Parathyroid adenoma (tissue), 2 donors: ENCODE measurements at regions not wholly inside any gene's neighbourhood (a gene's known extent, or its start where the extent isn't known, plus 50 kb on each side); places are given as distances from the start of the nearest gene placed in this dataset.

ENCODE experiments used
- H2AFZ ChIP-seq: fragments of 300-600 bp; sonication (generic); one replicate; pipeline ENCODE4 v1.7.0; 2017; ENCODE audit warnings: antibody characterized with exemption, mild to moderate bottlenecking
- H3K27ac ChIP-seq: fragments of 300-600 bp; sonication (generic); one replicate; pipeline ENCODE4 v1.7.0; 2017
- H3K27me3 ChIP-seq: fragments of 300-600 bp; sonication (generic); one replicate; pipeline ENCODE4 v1.7.0; 2017; ENCODE audit warnings: low read length; ENCODE audit not compliant: control insufficient read depth, insufficient read depth
- H3K36me3 ChIP-seq: fragments of 300-600 bp; sonication (generic); one replicate; pipeline ENCODE4 v1.7.0; 2017; ENCODE audit warnings: low read length; ENCODE audit not compliant: control insufficient read depth, insufficient read depth
- H3K4me1 ChIP-seq: fragments of 300-600 bp; sonication (generic); one replicate; pipeline ENCODE4 v1.7.0; 2017; ENCODE audit warnings: control low read depth
- H3K4me2 ChIP-seq: fragments of 300-600 bp; sonication (generic); one replicate; pipeline ENCODE4 v1.7.0; 2017; ENCODE audit warnings: low read length
- H3K4me3 ChIP-seq: fragments of 300-600 bp; sonication (generic); one replicate; pipeline ENCODE4 v1.7.0; 2017; ENCODE audit warnings: low read depth, low read length
- H3K79me2 ChIP-seq: fragments of 300-600 bp; sonication (generic); one replicate; pipeline ENCODE4 v1.7.0; 2017; ENCODE audit warnings: control low read depth
- H3K9ac ChIP-seq: fragments of 300-600 bp; sonication (generic); one replicate; pipeline ENCODE4 v1.7.0; 2017; ENCODE audit warnings: mild to moderate bottlenecking
- H3K9me3 ChIP-seq: fragments of 300-600 bp; sonication (generic); one replicate; pipeline ENCODE4 v1.7.0; 2017; ENCODE audit warnings: low read length; ENCODE audit not compliant: control insufficient read depth
- TF ChIP-seq, protein P1 (sequence below): fragments of 300-600 bp; sonication (generic); IDR thresholded peaks from one replicate; pipeline ENCODE4 v1.7.0; 2017; ENCODE audit warnings: antibody characterized with exemption, mild to moderate bottlenecking
- donor health status: primary hyperparathyroidism.

GRCh38 chr7:79619216-79619615 lies 165.7 kb upstream of the MAGI2 start:
- Histone ChIP-seq H2AFZ (no peak overlapping the region), H3K4me1 (no peaks in the 10 kb centered on the region), H3K79me2 (no peaks in the 10 kb centered on the region), H3K9me3 (no peaks in the 10 kb centered on the region), H3K27ac (no peak overlapping the region), H3K27me3 (no peaks in the 10 kb centered on the region), H3K36me3 (no peaks in the 10 kb centered on the region), H3K4me2 (no peak overlapping the region), H3K4me3 (no peak overlapping the region), H3K9ac (no peak overlapping the region)
- TF ChIP-seq, protein P1, sequence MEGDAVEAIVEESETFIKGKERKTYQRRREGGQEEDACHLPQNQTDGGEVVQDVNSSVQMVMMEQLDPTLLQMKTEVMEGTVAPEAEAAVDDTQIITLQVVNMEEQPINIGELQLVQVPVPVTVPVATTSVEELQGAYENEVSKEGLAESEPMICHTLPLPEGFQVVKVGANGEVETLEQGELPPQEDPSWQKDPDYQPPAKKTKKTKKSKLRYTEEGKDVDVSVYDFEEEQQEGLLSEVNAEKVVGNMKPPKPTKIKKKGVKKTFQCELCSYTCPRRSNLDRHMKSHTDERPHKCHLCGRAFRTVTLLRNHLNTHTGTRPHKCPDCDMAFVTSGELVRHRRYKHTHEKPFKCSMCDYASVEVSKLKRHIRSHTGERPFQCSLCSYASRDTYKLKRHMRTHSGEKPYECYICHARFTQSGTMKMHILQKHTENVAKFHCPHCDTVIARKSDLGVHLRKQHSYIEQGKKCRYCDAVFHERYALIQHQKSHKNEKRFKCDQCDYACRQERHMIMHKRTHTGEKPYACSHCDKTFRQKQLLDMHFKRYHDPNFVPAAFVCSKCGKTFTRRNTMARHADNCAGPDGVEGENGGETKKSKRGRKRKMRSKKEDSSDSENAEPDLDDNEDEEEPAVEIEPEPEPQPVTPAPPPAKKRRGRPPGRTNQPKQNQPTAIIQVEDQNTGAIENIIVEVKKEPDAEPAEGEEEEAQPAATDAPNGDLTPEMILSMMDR: no peak

DNA sequence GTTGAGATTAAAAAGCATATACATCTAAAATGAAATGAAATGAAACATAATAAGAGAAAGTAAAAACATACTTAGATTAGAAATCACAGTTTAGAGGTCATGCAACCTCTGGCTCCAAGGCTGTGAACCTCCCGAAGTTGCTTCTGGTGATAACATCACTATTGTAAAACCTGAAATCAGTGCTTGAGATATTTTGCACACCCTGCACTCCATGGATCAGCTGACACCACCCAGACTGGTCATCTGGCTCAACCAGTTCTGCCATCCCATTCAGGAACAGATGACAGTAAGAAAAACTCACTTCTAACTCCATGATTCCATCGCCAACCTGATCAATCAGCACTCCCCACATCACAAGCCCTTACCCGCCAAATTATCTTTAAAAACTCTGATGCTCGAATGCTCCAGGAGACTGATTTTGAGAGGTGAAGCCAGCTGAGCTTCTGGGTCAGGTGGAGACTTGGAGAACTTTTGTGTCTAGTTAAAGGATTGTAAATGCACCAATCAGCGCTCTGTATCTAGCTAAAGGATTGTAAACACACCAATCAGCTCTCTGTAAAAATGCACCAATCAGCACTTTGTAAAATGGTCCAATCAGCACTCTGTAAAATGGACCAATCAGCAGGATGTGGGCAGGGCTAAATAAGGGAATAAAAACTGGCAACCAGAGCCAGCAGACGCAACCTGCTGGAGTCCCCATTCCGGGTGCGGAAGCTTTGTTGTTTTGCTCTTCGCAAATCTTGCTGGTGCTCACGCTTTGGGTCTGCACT lies 162.6 kb upstream of the MAGI2 start:
- Histone ChIP-seq H3K4me2 (no peak overlapping the region), H3K4me1 (no peaks in the 10 kb centered on the region), H3K27me3 (no peaks in the 10 kb centered on the region), H3K4me3 (no peak overlapping the region), H3K36me3 (no peaks in the 10 kb centered on the region), H3K27ac (no peak overlapping the region), H3K79me2 (no peaks in the 10 kb centered on the region), H3K9ac (no peak overlapping the region), H2AFZ (no peak overlapping the region), H3K9me3 (no peaks in the 10 kb centered on the region)
- TF ChIP-seq, protein P1: no peak

DNA sequence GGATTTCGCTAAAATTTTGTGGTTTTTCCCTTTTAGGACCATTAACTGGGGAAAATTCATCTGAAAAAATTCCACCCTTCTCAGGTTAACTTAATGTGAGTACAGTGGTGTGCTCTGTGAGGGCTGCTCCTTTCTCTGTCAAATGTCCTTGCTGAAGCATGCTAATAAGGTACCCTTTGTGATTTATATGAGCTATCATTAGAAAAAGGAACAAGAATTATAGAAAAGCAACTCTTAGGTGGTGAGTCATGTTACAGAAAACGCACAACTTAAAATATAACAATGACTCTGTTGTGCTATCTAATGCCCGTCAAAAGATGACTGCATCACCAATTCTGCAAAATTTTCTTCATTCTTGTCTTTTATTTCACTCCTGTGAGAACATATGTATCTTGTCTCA lies 162.0 kb upstream of the MAGI2 start:
- no peak overlapping the region for H3K27ac ChIP-seq
- no peak overlapping the region for H3K4me3 ChIP-seq
- H3K79me2 ChIP-seq: no peaks in the 10 kb centered on the region
- H2AFZ ChIP-seq: no peak overlapping the region
- H3K4me2 ChIP-seq: no peak overlapping the region
- H3K36me3 ChIP-seq: no peaks in the 10 kb centered on the region
- H3K27me3 ChIP-seq: no peaks in the 10 kb centered on the region
- H3K9ac ChIP-seq: no peak overlapping the region
- TF ChIP-seq, protein P1: no peak
- H3K9me3 ChIP-seq: no peaks in the 10 kb centered on the region
- H3K4me1 ChIP-seq: no peaks in the 10 kb centered on the region

DNA sequence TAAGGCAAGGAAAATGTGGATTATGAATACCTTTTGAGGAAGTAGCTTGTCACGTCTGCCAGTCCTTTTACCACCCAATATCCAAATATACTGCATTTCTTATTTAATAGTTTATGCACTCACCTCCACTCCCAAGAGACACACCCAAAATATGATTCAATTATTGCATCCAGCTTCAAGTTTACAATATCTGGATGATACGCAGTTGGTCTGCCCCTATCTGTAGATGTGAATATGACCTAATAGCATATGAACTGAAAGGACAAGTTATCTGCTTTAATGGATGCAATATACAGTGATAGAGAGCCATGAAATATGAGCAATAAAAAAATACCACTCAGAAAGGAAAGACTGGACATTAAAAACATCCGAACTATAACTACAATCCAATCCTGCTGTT lies 159.4 kb upstream of the MAGI2 start:
- Histone ChIP-seq H3K4me1 (no peaks in the 10 kb centered on the region), H3K9ac (no peak overlapping the region), H3K36me3 (no peaks in the 10 kb centered on the region), H3K4me2 (no peak overlapping the region), H3K79me2 (no peaks in the 10 kb centered on the region), H3K4me3 (no peak overlapping the region), H3K27me3 (no peaks in the 10 kb centered on the region), H2AFZ (no peak overlapping the region), H3K9me3 (no peaks in the 10 kb centered on the region), H3K27ac (no peak overlapping the region)
- TF ChIP-seq, protein P1: no peak

- Histone ChIP-seq H3K79me2 (no peaks in the 10 kb centered on the region), H3K4me2 (no peak overlapping the region), H3K9ac (no peak overlapping the region), H3K4me1 (no peaks in the 10 kb centered on the region), H3K27ac (no peak overlapping the region), H3K4me3 (no peak overlapping the region), H3K27me3 (no peaks in the 10 kb centered on the region), H2AFZ (no peak overlapping the region), H3K9me3 (no peaks in the 10 kb centered on the region), H3K36me3 (no peaks in the 10 kb centered on the region)
- TF ChIP-seq, protein P1: no peak
Measured at GRCh38 chr7:79612022-79612421, 158.6 kb upstream of the MAGI2 start.
